Vagina (tissue), 2 donors: ENCODE measurements at regions not wholly inside any gene's neighbourhood (a gene's known extent, or its start where the extent isn't known, plus 50 kb on each side); places are given as distances from the start of the nearest gene placed in this dataset.
"Not testable (repeated sequence)": the region's sequence is repeated elsewhere in the genome, so short reads cannot be mapped to it uniquely, and the experiment has no call there.

ENCODE experiments used
- DNase-seq, 2 donors: peaks; one replicate each; pipeline ENCODE4 v3.0.0-alpha.2; 2017; ENCODE audit errors: extremely low spot score in 2 of 2
- H3K27ac ChIP-seq: fragments of 200-600 bp; sonication (generic); one replicate; pipeline ENCODE4 v1.5.1; 2019
- H3K27me3 ChIP-seq: fragments of 200-600 bp; sonication (generic); one replicate; pipeline ENCODE4 v1.5.1; 2019
- H3K36me3 ChIP-seq, 2 donors: fragments of 200-600 bp; sonication (generic); one replicate each; pipeline ENCODE4 v1.5.1; 2017 to 2019
- H3K4me1 ChIP-seq: fragments of 200-600 bp; sonication (generic); one replicate; pipeline ENCODE4 v1.5.1; 2019
- H3K4me3 ChIP-seq, 2 donors: fragments of 200-600 bp; sonication (generic); 1 replicate in 1 of 2; 2 replicates in 1 of 2; pipeline ENCODE4 v1.5.1; 2016 to 2019
- H3K9me3 ChIP-seq: fragments of 200-600 bp; sonication (generic); one replicate; pipeline ENCODE4 v1.5.1; 2019
- POLR2A ChIP-seq, 2 donors: fragments of 450-650 bp; IDR thresholded peaks; one replicate each; pipeline ENCODE4 v1.6.1; 2017; ENCODE audit warnings: antibody characterized with exemption in 2 of 2, mild to moderate bottlenecking in 2 of 2, moderate library complexity in 2 of 2
- POLR2AphosphoS5 ChIP-seq, 2 donors: sonication (generic); formaldehyde crosslinking; IDR thresholded peaks; one replicate each; pipeline ENCODE4 v1.9.0; 2017; ENCODE audit warnings: antibody characterized with exemption in 2 of 2, mild to moderate bottlenecking in 2 of 2, low read depth in 1 of 2; ENCODE audit not compliant: insufficient read depth in 1 of 2
- intact Hi-C: fragments of 100-400 bp; cut with DNase I; formaldehyde crosslinking; loops from one replicate; pipeline ENCODE4 v1.15.1; 2023
- TF ChIP-seq, protein P1 (sequence below), 3 experiments: fragments of 450-650 bp in 2 of 3; fragments of 200-600 bp in 1 of 3; sonication (generic) in 1 of 3; IDR thresholded peaks; one replicate each; pipeline ENCODE4 v1.5.1; 2017 to 2019; ENCODE audit warnings: antibody characterized with exemption in 3 of 3, mild to moderate bottlenecking in 2 of 3, moderate library complexity in 2 of 3

DNA sequence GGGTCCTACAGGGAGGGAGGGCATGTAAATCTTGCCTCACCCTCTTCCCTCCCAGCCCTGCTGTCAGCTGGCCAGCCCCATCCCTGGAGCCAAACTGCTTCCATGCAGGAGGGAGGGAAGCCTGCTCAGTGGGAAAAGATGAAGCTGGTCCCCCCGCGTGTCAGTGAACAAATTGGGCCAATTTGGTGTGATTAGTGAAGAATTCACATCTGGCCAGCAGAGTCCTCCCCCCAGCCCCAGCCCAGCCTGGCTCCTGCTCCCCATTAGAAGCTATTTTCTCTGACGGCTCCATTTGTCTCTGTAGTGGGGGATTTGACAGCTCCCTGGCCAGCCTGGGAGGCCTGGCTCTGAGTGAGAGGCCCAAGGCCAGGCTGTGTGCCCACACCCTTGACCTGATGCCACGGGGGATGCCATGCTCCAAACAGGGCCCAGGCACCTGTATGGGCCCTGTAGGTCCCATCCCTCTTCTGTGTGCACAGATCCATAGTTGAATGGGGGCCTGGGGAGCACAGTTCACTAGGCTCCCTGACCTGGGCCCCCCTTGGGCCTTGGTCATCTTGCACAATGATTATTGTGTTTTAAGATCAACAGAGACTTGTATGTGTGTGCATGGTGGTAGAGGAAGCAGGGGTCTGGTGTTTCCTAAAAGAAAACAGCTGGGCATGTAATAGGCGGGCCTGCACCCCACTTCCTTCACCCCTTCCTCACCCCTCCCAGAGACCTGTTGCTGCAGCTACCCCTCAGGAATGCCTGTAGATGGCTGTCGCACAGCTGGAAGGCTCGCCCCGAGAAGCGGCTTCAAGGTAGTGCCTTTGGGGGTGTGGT lies 50.7 kb upstream of the TAC4 start:
- Histone ChIP-seq H3K9me3 (no peaks in the 10 kb centered on the region), H3K4me3 (no peak overlapping the region), H3K36me3 (no peaks in the 10 kb centered on the region), H3K27me3 (no peaks in the 10 kb centered on the region), H3K27ac (no peak overlapping the region), H3K4me1 (peaks cover 5% of the 10 kb centered on the region)
- no peak for TF ChIP-seq POLR2AphosphoS5 (IDR thresholded peaks at IDR 0.05; ENCODE audit: insufficient read depth in 1 of 2, low read depth in 1 of 2)
- TF ChIP-seq, protein P1, sequence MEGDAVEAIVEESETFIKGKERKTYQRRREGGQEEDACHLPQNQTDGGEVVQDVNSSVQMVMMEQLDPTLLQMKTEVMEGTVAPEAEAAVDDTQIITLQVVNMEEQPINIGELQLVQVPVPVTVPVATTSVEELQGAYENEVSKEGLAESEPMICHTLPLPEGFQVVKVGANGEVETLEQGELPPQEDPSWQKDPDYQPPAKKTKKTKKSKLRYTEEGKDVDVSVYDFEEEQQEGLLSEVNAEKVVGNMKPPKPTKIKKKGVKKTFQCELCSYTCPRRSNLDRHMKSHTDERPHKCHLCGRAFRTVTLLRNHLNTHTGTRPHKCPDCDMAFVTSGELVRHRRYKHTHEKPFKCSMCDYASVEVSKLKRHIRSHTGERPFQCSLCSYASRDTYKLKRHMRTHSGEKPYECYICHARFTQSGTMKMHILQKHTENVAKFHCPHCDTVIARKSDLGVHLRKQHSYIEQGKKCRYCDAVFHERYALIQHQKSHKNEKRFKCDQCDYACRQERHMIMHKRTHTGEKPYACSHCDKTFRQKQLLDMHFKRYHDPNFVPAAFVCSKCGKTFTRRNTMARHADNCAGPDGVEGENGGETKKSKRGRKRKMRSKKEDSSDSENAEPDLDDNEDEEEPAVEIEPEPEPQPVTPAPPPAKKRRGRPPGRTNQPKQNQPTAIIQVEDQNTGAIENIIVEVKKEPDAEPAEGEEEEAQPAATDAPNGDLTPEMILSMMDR (IDR thresholded peaks at IDR 0.05): no peak
- TF ChIP-seq POLR2A (IDR thresholded peaks at IDR 0.05): no peak
- DNase-seq: no peak
- intact Hi-C loops: no loop called here

DNA sequence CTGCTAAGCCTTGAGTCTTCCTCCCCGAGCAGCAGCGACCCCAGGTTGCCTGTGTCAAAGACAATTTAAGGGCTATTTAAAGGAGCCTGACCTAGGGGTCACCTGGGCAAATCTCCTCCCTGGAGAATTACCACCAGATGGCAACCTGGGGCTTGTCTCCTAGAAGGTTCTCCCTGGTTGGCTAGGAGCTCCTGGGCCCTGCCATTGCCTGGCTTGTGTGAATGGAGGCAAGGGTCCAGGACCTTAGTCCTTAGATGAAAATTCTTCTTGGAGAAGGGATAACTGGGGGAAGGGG lies 51.3 kb upstream of the TAC4 start:
- Histone ChIP-seq H3K27me3 (no peaks in the 10 kb centered on the region), H3K36me3 (no peaks in the 10 kb centered on the region), H3K4me3 (no peak overlapping the region), H3K27ac (no peak overlapping the region), H3K4me1 (peaks cover 5% of the 10 kb centered on the region), H3K9me3 (no peaks in the 10 kb centered on the region)
- TF ChIP-seq POLR2AphosphoS5 (IDR thresholded peaks at IDR 0.05; ENCODE audit: insufficient read depth in 1 of 2, low read depth in 1 of 2) (no peak), POLR2A (IDR thresholded peaks at IDR 0.05) (no peak)
- TF ChIP-seq, protein P1 (IDR thresholded peaks at IDR 0.05): no peak
- no peak for DNase-seq
- intact Hi-C loops: no loop called here

DNA sequence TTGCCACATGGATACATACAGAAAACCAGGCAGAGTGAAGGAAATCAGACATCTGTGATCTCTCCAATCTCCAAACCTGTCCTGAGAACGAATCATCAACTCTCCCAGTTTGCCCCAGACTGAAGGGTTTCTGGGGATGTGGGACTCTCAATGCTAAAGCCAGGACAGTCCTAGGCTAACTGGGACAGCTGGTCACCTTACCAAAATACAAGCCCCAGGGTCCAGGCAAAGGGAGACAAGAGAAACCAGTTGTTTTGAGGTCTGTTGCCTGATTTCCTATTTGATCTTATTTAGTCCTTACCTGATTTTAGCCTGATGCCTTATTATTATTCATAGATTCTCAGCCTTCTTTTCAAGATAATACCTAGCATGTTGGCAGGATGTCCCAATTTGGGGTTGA lies 51.7 kb upstream of the TAC4 start:
- DNase-seq: no peak
- no peak for TF ChIP-seq POLR2A (IDR thresholded peaks at IDR 0.05)
- TF ChIP-seq POLR2AphosphoS5 (IDR thresholded peaks at IDR 0.05; ENCODE audit: insufficient read depth in 1 of 2, low read depth in 1 of 2): no peak
- TF ChIP-seq, protein P1 (IDR thresholded peaks at IDR 0.05): no peak
- Histone ChIP-seq H3K9me3 (no peaks in the 10 kb centered on the region), H3K36me3 (no peaks in the 10 kb centered on the region), H3K27me3 (no peaks in the 10 kb centered on the region), H3K4me3 (no peak overlapping the region), H3K4me1 (peaks cover 5% of the 10 kb centered on the region), H3K27ac (no peak overlapping the region)
- intact Hi-C loops: no loop called here

DNA sequence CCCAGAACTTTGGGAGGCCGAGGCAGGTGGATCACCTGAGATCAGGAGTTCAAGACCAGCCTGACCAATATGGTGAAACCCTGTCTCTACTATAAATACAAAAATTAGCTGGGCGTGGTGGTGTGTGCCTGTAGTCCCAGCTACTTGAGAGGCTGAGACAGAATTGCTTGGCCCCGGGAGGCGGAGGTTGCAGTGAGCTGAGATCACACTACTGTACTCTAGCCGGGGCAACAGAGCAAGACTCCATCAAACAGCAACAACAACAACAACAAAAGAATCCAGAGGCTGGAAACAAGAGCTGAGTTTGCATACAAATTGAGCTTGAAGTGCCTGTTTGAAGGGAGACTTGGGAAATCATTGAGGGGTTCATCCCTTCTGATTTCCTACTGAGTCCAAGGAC lies 52.9 kb upstream of the TAC4 start:
- H3K27me3 ChIP-seq: not testable (repeated sequence)

DNA sequence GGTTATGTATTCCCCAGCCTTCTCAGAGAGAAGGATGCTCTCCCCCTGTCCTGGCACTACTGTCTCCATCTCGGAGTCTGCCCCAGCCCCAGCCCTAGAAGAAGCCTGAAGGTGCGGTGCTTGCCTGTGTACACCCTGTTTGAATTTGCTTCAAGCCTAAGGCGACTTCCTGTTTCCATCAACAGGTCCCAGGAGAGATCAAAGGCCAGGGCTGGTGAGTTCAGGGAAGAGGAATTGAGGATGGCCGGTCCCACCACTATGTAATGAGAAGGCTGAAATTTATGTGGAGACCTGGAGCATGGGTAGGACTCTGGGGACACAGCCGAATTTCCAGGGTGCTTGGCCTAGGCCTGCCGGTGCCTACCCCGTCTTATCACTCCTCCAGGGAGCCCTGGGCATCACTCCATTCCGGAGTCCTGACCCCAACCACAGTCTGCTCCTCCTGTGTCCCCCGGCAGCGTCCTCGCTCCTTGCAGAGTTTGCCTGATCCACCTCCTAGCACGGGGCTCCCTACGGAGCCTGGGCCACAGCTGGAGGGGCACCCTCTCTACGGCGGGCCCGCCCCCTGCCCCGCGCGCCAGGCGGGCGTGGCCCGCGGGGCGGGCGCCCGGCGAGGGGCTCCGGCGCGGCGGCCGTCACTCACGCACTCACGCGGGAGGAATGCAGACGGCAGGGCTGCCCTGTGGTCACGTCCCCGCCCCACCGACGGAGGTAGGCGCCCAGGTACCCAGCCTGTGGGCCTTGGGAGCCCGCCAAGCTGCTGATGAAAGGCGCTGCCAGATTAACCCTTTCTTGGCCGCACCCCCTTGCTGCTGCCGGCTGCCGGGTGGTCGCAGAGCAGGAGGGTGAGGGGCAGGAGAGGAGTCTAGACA lies 53.8 kb upstream of the TAC4 start:
- intact Hi-C loops: no loop called here
- H3K27ac ChIP-seq: no peak overlapping the region
- H3K4me3 ChIP-seq: no peak overlapping the region
- no peaks in the 10 kb centered on the region for H3K36me3 ChIP-seq
- no peaks in the 10 kb centered on the region for H3K27me3 ChIP-seq
- H3K4me1 ChIP-seq: peaks cover 5% of the 10 kb centered on the region
- DNase-seq: no peak
- no peaks in the 10 kb centered on the region for H3K9me3 ChIP-seq
- TF ChIP-seq POLR2A (IDR thresholded peaks at IDR 0.05) (no peak), POLR2AphosphoS5 (IDR thresholded peaks at IDR 0.05; ENCODE audit: insufficient read depth in 1 of 2, low read depth in 1 of 2) (no peak)
- TF ChIP-seq, protein P1 (IDR thresholded peaks at IDR 0.05): no peak

More for the DNA sequence above, 52.9 kb upstream of the TAC4 start:
- H3K4me3 ChIP-seq, H3K4me1 ChIP-seq, H3K9me3 ChIP-seq, H3K36me3 ChIP-seq, DNase-seq, H3K27ac ChIP-seq, intact Hi-C loops: not testable (repeated sequence)
